Brain pericyte (primary cell): ENCODE measurements at regions not wholly inside any gene's neighbourhood (a gene's known extent, or its start where the extent isn't known, plus 50 kb on each side); places are given as distances from the start of the nearest gene placed in this dataset.

Experiments
- DNase-seq: peaks from one replicate; pipeline ENCODE4 v3.0.0-alpha.2; 2012; ENCODE audit warnings: low read depth, low spot score

DNA sequence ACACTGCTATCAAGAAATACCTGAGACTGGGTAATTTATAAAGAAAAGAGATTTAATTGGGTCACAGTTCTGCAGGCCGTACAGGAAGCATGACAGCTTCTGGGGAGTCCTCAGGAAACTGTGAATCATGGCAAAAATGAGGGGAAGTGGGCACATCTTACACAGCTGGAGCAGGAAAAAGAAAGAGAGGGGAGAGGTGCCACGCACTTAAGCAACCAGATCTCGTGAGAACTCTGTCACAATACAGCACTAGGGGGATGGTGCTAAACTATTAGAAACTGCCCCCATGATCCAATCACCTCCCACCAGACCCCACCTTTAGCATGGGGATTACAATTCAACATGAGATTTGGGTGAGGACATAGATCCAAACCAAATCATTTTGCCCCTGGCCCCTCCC lies 105.5 kb upstream of the CPLX2 start:
- no peak for DNase-seq

DNA sequence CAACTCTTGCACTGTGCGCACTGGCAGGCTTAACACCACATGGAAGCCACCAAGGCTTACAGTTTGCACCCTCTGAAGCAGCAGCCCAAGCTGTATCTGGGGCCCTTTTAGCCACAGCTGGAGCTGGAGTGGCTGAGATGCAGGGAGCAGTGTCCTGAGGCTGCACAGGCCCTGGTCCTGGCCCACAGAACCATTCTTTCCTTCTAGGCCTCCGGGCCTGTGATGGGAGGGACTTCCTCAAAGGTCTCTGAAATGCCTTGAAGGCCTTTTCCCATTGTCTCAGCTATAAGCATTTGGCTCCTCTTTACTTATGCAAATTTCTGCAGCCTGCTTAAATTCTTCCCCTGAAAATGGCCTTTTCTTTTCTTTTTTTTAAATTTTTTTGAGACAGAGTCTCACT lies 104.4 kb upstream of the CPLX2 start:
- no peak for DNase-seq

DNA sequence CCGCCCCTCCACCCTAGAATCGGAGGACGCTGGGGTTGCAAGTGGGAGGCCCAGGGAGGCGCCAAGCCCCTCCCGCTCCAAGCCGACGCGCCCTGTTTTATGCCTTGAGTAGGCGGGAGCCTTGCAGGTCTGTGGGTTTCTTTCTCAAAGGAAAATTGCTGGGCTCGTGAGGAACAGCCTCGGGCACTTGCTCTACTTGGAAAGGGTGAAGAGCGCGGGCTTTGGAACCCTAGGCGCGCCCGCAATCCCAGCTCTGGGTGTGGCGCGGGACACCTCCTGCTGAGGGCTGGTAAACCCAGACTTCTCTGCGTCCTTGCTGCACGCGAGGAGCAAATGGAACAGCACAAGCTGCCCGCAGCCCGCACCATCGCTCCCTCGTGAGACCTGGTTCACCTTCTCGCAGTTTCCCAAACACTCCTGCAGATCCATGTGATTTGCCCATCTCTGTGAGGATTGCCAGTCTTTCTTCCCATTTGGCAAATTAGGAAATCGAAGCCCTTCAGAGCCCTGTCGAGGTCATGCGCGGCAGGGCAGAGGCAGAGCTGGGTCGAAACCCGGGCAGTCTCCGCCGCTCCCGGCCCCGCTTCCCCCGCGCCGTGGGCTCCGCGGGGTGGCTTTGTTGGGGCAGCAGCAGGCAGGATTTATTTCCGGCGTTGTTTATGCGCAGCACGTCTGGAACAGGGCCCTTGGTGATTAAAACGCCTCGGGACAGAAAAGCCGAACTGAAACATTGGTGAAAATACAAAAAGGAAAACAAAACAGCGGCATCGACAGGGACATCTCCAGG lies 98.4 kb upstream of the CPLX2 start:
- no peak for DNase-seq

DNA sequence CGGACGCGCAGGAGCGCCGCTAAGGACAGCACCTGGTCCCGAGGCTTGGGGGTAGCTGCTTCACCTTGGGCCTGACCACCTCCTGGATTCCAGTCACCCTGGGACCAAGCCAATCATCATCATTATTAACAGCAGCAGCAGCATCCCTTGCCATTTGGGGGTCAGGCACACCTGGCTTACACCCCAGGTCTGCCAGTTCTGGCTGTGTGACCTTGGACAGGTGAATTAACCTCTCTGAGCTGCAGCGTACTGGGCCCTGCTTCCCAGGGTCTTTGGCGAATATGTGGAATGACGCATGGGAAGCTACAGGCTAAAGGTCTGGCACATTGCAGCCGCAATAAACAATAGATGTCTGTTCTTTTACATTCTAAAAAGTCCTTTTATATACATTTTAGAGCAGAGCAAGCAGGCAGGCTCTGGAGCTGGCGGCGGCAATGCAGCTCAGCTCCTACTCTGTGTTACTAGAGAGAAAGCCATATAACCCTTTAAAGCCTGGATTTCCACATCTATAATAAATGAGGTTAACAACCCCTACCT lies 97.8 kb upstream of the CPLX2 start:
- no peak for DNase-seq

DNA sequence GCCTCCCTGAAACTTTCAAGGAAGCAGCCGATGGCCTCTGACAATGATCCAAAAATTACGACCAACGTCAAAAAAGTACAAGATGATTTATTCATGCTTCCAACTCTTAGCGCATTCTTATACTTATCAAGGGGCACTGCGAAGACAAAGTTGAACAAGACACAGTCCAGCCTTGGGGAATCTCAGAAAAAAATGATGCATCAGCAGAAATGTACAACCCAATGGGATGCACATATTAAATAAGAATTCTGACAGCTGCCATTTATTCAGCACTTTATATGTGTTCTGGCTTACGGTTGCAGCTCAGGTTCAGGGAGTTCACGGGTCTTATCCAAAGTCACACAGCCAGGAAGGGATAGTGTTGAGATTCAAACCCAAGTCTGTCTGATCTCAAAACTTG lies 96.0 kb upstream of the CPLX2 start:
- no peak for DNase-seq

DNA sequence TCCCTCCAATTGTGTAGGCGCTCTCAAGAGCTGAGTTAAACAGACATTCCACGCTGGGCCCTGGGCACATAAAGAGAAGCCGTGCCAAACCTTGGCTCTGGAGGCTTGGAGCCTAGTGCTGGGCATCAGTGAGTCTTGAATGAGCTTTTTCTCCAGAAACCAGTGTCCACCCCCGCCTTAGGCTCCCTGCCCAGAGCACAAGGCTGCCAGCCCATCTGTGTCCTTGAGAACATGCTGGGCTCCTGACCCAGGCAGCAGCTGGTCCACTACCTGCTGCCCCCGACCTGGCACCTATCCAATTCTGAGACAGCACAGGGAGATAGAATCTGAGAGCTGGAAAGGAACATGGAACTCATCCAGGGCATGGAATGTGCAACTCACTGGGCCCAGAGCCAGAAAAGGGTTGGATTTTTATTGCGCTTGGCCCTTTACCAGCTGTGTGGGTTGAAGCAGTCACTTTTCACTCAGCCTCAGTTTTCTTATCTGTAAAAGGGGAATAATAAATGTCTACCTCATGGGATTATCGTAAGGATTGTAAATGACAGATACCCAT lies 92.4 kb upstream of the CPLX2 start:
- DNase-seq, result no peak

DNA sequence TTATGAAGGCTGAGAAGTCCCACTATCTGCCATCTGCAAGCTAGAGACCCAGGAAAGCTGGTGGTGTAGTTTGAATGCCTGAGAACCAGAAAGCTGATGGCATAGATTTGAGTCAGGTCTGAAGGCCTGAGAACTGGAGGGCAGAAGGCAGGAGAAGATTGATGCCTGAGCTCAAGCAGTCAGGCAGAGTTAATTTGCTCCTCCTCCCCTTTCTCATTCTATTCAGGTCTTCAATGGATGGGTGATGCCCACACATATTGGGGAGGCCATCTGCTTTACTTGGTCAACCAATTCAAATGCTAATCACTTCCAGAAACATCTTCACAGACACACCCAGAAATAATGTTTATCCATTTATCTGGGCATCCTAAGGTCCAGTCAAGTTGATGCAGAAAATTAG lies 87.6 kb upstream of the CPLX2 start:
- no peak for DNase-seq

DNA sequence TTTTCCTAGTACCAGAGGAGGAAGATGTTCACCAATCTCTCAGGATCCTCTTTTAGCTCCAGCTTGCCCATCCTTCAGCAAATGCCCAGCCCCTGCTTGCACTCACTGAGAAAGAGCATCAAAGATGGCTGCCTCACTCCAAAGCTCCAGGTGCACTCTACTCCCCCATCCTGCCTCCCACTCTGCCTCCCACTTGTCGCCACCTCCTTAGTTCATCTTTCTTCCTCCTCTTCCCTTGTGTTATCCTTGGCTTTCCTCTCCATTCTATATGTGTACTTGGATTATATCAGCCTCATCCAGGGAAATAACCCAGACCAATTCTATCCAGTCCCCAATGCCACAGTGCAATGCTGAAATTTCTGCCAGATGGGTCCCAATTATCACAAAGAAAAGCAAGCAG lies 87.1 kb upstream of the CPLX2 start:
- DNase-seq, result no peak

DNA sequence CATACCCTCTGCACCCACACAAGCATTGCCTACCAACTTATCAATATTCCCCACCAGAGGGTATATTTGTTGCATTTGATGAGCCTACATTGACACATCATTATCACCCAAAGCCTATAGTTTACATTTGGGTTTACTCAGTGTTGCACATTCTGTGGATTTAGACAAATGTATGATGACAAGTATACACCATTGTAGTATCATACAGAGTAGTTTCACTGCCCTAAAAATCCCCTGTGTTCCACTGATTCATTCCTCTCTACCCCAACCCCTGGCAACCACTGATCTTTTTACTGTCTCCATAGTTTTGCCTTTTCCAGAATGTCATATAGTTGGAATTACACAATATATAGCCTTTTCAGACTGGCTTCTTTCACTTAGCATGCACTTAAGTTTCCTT lies 85.7 kb upstream of the CPLX2 start:
- no peak for DNase-seq

DNA sequence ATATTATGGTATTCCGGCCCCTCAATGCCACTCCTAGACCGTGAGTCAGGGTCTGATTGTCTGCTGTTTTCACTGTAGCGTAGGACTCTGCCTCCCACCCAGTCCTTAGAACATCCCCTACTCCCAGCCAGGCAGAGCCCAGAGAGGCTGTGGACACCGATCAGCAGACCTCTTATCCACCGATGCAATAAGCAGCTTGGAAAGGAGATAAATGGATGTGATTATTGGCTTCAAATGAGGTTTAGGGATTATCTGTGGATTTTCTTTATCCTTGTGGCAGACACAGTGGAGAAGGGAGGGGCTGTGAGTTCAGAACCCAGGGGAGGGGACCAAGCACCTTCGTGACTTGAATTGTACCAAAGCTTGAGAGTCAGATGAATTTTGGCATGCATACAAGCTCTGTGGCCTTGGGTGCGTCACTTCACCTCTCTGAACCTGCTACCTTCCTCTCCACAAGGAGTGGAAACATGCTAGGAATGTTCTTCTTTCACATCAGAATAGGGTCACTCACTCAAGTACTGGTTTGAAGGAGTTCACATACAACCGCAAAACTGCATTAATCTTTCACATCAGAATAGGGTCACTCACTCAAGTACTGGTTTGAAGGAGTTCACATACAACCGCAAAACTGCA lies 83.1 kb upstream of the CPLX2 start:
- DNase-seq, result no peak

DNA sequence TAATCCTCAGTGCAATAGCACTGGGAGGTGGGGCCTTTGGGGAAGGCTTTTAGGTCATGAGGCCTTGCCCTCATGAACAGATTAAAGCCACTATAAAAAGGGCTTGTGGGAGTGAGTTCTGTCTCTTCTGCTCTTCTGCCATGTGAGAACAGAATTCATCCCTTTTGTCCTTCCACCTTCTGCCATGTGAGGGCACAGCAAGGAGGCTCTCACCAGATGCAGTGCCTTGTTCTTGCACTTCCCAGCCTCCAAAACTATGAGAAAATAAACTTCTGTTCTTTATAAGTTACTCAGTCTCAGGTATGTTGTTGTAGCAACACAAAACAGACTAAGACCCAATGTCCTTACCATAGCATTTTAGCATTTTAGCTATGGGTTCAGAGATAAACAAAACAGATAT lies 81.7 kb upstream of the CPLX2 start:
- DNase-seq, result no peak

DNA sequence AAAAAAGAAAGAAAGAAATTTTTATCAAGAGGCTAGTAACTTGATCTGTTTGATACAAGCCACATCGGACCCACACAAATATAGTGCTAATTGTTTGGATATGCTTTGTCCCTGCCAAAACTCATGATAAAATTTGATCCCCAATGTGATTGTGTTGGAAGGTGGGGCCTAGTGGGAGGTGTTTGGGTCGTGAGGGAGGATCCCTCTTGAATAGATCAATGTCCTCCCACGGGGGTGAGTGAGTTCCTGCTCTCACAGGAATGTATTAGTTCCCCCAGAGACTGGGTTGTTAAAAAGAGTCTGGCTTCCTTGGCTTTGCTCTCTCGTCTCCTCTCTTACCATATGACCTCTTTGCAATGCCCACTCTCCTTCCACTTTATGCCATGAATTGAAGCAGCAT lies 80.6 kb upstream of the CPLX2 start:
- DNase-seq, result no peak

DNA sequence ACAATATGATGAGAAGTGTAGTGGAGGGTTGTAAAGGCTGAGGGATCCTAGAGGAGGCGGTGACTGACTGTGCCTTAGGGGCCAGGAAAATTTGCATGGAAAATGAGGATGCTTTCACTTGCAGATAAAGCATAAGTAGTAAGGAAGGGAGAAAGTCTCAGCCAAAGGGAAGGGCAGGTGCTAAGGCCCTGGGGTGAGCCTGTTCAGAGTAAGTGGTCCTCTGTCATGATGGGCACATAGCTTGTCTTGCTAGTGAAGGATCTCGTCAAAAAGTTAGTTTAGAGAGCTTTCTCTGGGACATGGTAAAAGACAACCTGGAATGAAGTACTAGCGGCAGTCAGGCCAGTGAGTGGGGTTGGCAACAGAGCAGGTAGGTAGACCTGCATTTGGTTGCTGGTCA lies 75.4 kb upstream of the CPLX2 start:
- no peak for DNase-seq

DNA sequence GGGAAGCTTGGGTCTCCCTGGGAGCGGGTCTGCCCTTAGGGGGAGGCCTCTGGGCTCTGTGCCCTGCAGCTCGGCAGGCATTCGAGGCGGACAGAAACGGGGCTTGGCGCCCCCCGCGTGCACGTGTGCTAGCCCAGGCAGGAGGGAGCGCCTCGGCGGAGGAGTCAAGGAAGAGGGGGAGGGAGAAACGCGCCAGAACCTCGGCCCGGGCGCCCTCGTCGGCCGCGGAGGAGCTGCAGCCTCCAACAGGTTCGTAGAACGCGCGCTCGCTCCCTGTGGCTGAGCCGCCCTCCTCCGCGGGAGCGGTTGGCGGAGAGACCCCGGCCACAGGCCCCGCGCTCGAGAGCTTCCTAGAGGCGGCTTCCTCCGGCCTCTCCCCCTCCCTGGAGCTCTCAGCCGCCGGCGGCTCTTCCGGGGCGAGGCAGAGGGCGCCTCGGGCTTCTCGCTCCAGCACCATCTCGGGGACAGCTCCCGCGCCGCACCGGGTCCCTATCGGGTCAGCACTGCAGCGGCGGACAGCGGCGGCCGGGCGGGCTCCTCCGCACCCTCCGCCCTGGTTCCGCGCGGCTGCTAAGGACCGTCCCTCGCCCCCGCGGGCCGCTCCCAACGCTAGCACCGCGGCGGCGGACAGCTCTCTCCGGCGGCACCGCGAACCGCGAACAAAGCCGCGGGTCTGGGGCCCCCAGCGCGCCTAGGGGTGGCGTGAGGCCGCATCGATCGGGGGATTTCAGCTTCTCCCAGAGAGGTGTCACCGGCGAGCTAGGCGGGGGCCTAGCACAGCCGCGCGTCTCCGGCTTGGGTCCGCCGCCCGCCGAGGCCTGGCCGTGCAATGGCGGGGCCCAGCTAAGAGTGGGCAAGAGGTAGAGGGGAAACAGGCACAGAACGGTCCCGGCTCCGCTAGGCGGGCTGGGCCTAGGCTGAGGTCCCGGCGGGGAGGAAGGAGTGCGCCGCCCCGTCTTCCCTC lies 74.6 kb upstream of the CPLX2 start:
- DNase-seq, result peak; percentile 53

DNA sequence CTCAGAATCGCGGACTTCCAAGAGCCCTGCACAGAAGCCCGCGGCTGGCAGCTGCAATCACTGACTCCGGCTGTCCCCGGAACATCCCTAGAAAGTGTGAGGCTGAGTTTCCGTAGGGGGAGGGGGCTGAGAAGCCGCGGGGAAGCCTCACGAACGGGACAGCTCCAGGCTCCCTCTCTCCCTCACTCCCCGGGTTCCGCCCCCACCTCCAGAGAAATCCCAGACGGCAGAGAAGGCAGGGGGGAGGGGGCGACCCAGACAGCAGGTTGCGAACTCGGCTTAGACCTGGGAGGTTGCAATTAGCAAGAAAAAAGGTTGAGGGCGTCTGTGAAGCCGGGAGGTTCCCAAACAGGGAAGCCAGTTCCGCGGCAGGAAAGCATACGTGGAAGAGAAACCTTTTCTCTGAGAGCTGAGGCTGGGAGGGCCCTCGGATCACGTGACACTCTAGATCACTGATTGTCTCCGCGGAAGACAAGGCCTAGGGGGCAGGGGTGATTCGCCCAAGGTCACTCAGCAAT lies 73.8 kb upstream of the CPLX2 start:
- no peak for DNase-seq

DNA sequence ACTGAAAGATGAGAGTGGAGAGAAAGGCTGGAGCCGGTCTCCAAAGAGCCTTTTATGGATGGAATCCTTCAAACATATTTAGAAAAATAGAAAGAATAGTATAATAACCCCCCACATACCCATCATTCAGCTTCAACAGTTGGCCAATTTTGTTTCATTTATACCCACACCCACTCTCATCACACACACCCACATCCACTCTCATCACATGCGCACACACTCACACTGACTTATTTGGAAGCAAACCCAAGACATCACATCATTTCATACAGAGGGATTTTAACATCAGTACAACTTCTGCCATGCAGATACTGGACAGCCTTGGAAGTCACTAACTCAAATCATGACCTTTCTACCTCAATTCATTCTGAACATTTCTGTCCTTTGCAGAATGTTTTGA lies 72.8 kb upstream of the CPLX2 start:
- no peak for DNase-seq

DNA sequence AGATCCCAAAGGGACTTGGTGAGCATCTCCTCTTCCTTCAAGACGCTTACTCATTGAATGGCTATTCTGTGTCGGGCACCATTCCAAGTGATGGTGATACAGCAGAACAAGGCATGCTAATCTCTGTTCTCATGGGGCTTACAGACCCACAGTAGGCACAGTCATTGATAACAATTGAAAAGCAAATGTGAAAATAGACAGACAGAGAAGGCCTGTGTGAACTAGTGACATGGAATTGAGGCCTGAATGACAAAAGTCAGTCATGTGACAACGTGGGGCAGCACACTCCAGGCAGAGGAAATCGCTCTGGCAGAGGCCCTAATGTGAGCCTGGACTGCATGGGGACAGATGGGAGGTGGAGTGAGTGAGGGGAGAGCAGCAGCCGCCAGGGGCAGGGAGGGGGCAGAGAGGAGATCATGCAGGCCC lies 70.7 kb upstream of the CPLX2 start:
- DNase-seq, result no peak

DNA sequence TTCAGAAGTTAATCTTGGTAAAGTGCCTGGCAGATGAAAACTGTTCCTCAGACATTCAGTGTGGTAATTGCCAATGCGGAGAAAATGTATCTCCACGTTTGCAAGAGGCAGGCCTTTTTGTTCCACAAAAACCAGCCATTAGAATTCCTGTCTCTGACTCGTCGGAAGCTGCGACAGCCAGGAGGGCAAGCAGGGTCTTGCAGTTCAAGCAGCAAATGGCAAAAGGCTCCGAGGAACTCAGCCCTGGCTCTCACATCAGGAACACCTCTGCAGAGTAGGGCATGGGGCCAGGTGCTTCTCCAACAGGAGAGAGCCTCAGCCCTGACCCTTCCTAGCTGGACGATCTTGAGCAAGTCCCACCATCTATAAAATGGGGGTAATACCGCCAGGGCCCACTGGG lies 69.0 kb upstream of the CPLX2 start:
- no peak for DNase-seq

DNA sequence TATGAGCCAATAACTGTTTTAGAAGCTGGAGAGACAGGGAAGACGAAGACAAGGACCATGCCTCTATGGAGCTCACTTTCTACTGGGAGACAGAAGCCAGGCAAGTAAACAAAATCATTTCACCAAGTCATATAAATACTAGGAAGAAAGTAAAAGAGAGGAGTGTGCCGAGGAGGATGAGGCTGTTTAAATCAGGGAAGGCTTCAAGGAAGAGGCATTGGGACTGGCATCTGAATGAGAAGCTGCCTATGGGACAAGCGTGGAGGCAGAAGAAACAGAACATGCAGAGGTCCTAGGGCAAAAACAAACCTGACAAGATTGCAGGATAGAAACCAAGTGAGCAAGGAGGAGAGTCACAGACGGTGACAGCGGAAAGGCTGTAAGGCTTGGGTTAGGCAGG lies 68.1 kb upstream of the CPLX2 start:
- no peak for DNase-seq

DNA sequence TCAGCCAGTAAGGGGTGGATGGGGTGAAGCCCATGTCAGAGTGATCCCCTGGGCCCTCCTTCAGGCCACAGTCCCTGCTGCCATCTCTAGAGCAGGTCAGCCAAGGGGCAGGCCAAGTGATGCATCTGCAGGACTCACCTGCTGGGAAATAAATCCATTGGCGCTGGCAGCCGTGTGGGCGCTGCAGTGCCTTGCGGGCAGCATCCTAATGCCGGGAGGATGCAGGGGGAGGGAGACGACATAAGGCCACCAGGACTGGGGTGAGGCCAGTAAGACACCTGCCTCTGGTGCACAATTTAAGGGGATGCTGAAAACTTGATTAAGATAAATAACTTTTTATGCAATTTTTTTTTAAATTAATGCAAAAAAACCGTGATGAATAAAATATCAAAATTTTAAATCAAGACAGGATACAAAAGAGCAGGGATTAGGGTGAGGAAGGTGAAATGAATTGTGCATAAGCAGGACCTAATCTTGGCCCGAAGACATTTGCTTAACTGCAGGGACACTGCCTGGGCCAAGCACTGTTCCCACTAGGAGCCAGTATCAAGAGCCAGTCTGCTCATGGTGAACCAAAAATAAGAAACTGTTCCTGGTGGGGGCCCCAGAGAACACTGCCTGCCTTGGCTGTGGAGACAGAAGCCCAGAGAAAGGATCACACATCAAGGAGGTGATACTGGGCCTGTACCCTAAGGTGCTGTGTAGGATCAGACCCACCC lies 67.5 kb upstream of the CPLX2 start:
- no peak for DNase-seq
